GM19240 (cell line): ENCODE measurements at regions not wholly inside any gene's neighbourhood (a gene's known extent, or its start where the extent isn't known, plus 50 kb on each side); places are given as distances from the start of the nearest gene placed in this dataset.
"Not testable (repeated sequence)": the region's sequence is repeated elsewhere in the genome, so short reads cannot be mapped to it uniquely, and the experiment has no call there.

Experiments used
- DNase-seq: peaks from one replicate; pipeline ENCODE4 v3.0.0; 2011; ENCODE audit warnings: low spot score; ENCODE audit not compliant: insufficient read length

- no peak for DNase-seq
These were observed 178.0 kb upstream of the AJAP1 start for GRCh38 chr1:4476394-4476793.

- no peak for DNase-seq
These were observed 173.0 kb upstream of the AJAP1 start for GRCh38 chr1:4481451-4481850.

GRCh38 chr1:4482526-4482925 is 171.9 kb upstream of the AJAP1 start:
- DNase-seq: no peak

- no peak for DNase-seq
These were observed 171.3 kb upstream of the AJAP1 start for GRCh38 chr1:4483021-4483625.

- DNase-seq: no peak
These were observed 169.0 kb upstream of the AJAP1 start for GRCh38 chr1:4485398-4485797.

GRCh38 chr1:4485878-4486277 is 168.5 kb upstream of the AJAP1 start:
- DNase-seq: no peak

GRCh38 chr1:4486408-4487120 is 167.8 kb upstream of the AJAP1 start:
- no peak for DNase-seq

GRCh38 chr1:4488018-4488417 is 166.4 kb upstream of the AJAP1 start:
- DNase-seq: no peak

- DNase-seq: no peak
These were observed 164.9 kb upstream of the AJAP1 start for GRCh38 chr1:4489486-4489885.

- not testable (repeated sequence) for DNase-seq
These were observed 164.4 kb upstream of the AJAP1 start for GRCh38 chr1:4489992-4490391.

- no peak for DNase-seq
These were observed 160.4 kb upstream of the AJAP1 start for GRCh38 chr1:4494027-4494426.

- DNase-seq: no peak
These were observed 159.9 kb upstream of the AJAP1 start for GRCh38 chr1:4494558-4494957.

GRCh38 chr1:4495809-4496208 is 158.6 kb upstream of the AJAP1 start:
- no peak for DNase-seq

GRCh38 chr1:4500441-4500840 is 154.0 kb upstream of the AJAP1 start:
- DNase-seq: no peak

GRCh38 chr1:4506591-4506990 is 147.8 kb upstream of the AJAP1 start:
- no peak for DNase-seq

GRCh38 chr1:4509206-4509605 is 145.2 kb upstream of the AJAP1 start:
- no peak for DNase-seq

GRCh38 chr1:4510276-4510691 is 144.1 kb upstream of the AJAP1 start:
- DNase-seq: no peak

GRCh38 chr1:4511374-4511773 is 143.0 kb upstream of the AJAP1 start:
- no peak for DNase-seq

GRCh38 chr1:4512636-4513035 is 141.8 kb upstream of the AJAP1 start:
- no peak for DNase-seq

GRCh38 chr1:4513685-4514084 is 140.7 kb upstream of the AJAP1 start:
- DNase-seq: no peak

- no peak for DNase-seq
These were observed 138.6 kb upstream of the AJAP1 start for GRCh38 chr1:4515727-4516289.

- no peak for DNase-seq
These were observed 137.8 kb upstream of the AJAP1 start for GRCh38 chr1:4516596-4516995.
